A673 (cell line): ENCODE measurements at regions not wholly inside any gene's neighbourhood (a gene's known extent, or its start where the extent isn't known, plus 50 kb on each side); places are given as distances from the start of the nearest gene placed in this dataset.

ENCODE experiments used
- BruUV-seq: library from RNA; stranded (reverse); fragments of 400-500 nt; replicated peaks from 2 replicates; lab custom pipeline; 2021; lab: Mats Ljungman, UMichigan
- CTCF ChIA-PET: fragments of 300-600 bp; sonication (Branson Sonifier 250); formaldehyde crosslinking; loops from one replicate; lab custom pipeline; 2022; ENCODE audit warnings: antibody characterized with exemption; lab: Charles Lee
- POLR2A ChIA-PET: fragments of 300-600 bp; sonication (Branson Sonifier 250); formaldehyde crosslinking; loops from one replicate; lab custom pipeline; 2022; ENCODE audit warnings: antibody characterized with exemption; ENCODE audit not compliant: low non-redundant PET; lab: Charles Lee
- DNase-seq: peaks from one replicate; pipeline ENCODE4 v3.0.0-alpha.2; 2015; ENCODE audit warnings: low spot score
- H3K27ac ChIP-seq: fragments of 200-600 bp; sonication (generic); 2 replicates; pipeline ENCODE4 v1.5.1; 2016; ENCODE audit warnings: mixed run types, low read depth, mild to moderate bottlenecking, mixed read lengths, antibody characterized with exemption, low read length; ENCODE audit not compliant: poor library complexity, severe bottlenecking
- H3K27me3 ChIP-seq: fragments of 200-600 bp; sonication (generic); replicated peaks from 2 replicates; pipeline ENCODE4 v1.6.1; 2017; ENCODE audit warnings: mixed run types, low read depth, mild to moderate bottlenecking, mixed read lengths, antibody characterized with exemption, low read length; ENCODE audit not compliant: insufficient read depth, poor library complexity
- H3K36me3 ChIP-seq: fragments of 200-600 bp; sonication (generic); 2 replicates; pipeline ENCODE4 v1.6.1; 2016; ENCODE audit warnings: mixed run types, mild to moderate bottlenecking, mixed read lengths, antibody characterized with exemption, low read length; ENCODE audit not compliant: insufficient read depth, poor library complexity, severe bottlenecking
- H3K4me1 ChIP-seq: fragments of 200-600 bp; sonication (generic); 2 replicates; pipeline ENCODE4 v1.6.1; 2017; ENCODE audit warnings: mixed run types, mild to moderate bottlenecking, mixed read lengths, antibody characterized with exemption, low read length; ENCODE audit not compliant: insufficient read depth, poor library complexity, severe bottlenecking
- H3K4me3 ChIP-seq: fragments of 200-600 bp; sonication (generic); 2 replicates; pipeline ENCODE4 v1.5.1; 2016; ENCODE audit warnings: low read depth, mixed run types, mild to moderate bottlenecking, mixed read lengths, low read length; ENCODE audit not compliant: poor library complexity, severe bottlenecking
- H3K9me3 ChIP-seq: fragments of 200-600 bp; sonication (generic); 2 replicates; pipeline ENCODE4 v1.6.1; 2016; ENCODE audit warnings: mixed run types, low read depth, mild to moderate bottlenecking, mixed read lengths, antibody characterized with exemption, low read length; ENCODE audit not compliant: poor library complexity, severe bottlenecking
- EZH2 ChIP-seq: fragments of 200-600 bp; sonication (generic); IDR thresholded peaks from 2 replicates; pipeline ENCODE4 v1.6.1; 2017; ENCODE audit warnings: borderline replicate concordance, low read depth, mild to moderate bottlenecking, mixed read lengths, antibody characterized with exemption, low read length; ENCODE audit not compliant: poor library complexity, severe bottlenecking
- intact Hi-C: fragments of 100-400 bp; cut with micrococcal nuclease; formaldehyde crosslinking; loops from one replicate; pipeline ENCODE4 v1.10.0; 2022; ENCODE audit not compliant: unreplicated experiment
- TF ChIP-seq, protein P1 (sequence below): fragments of 300-800, 200-600 bp; sonication (generic); conservative IDR thresholded peaks from 2 replicates; pipeline ENCODE4 v1.5.1; 2017; ENCODE audit warnings: low read depth, mild to moderate bottlenecking, antibody characterized with exemption, low read length, moderate library complexity, mixed read lengths

DNA sequence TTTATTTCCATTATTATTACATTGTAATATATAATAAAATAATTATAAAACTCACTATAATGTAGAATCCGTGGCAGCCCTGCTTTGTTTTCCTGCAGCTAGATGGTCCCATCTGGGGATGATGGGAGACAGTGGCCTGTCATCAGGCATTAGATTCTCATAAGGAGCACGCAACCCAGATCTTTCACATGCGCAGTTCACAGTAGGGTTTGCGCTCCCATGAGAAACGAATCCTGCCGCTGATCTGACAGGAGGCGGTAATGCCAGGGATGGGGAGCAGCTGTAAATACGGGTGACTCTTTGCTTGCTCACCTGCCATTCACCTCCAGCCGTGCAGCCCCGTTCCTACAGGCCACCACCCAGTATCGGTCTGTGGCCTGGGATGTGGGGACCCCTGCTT lies 1879.3 kb upstream of the WWC1 start:
- ChIA-PET POLR2A (no interaction called here), CTCF (no interaction called here)
- H3K36me3 ChIP-seq = no peaks in the 10 kb centered on the region
- H3K27ac ChIP-seq = no peak overlapping the region
- intact Hi-C loops = no loop called here
- H3K9me3 ChIP-seq = no peaks in the 10 kb centered on the region
- BruUV-seq = no TSS peak
- no peaks in the 10 kb centered on the region for H3K4me1 ChIP-seq
- TF ChIP-seq, protein P1, sequence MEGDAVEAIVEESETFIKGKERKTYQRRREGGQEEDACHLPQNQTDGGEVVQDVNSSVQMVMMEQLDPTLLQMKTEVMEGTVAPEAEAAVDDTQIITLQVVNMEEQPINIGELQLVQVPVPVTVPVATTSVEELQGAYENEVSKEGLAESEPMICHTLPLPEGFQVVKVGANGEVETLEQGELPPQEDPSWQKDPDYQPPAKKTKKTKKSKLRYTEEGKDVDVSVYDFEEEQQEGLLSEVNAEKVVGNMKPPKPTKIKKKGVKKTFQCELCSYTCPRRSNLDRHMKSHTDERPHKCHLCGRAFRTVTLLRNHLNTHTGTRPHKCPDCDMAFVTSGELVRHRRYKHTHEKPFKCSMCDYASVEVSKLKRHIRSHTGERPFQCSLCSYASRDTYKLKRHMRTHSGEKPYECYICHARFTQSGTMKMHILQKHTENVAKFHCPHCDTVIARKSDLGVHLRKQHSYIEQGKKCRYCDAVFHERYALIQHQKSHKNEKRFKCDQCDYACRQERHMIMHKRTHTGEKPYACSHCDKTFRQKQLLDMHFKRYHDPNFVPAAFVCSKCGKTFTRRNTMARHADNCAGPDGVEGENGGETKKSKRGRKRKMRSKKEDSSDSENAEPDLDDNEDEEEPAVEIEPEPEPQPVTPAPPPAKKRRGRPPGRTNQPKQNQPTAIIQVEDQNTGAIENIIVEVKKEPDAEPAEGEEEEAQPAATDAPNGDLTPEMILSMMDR = no peak
- TF ChIP-seq EZH2 = no peak
- H3K27me3 ChIP-seq = no peaks in the 10 kb centered on the region
- no peak for DNase-seq
- no peak overlapping the region for H3K4me3 ChIP-seq

GRCh38 chr5:166427211-166427610 lies 1864.2 kb upstream of the WWC1 start:
- Histone ChIP-seq H3K36me3 (no peaks in the 10 kb centered on the region), H3K27me3 (peaks cover 5% of the 10 kb centered on the region), H3K4me1 (no peaks in the 10 kb centered on the region), H3K27ac (no peak overlapping the region), H3K4me3 (no peak overlapping the region), H3K9me3 (no peaks in the 10 kb centered on the region)
- POLR2A ChIA-PET = no interaction called here
- intact Hi-C loops = no loop called here
- CTCF ChIA-PET = no interaction called here
- no TSS peak for BruUV-seq
- TF ChIP-seq, protein P1 = no peak
- no peak for TF ChIP-seq EZH2
- DNase-seq = no peak

- no TSS peak for BruUV-seq
- ChIA-PET CTCF (no interaction called here), POLR2A (no interaction called here)
- Histone ChIP-seq H3K27me3 (peaks cover 5% of the 10 kb centered on the region), H3K36me3 (no peaks in the 10 kb centered on the region), H3K9me3 (no peaks in the 10 kb centered on the region), H3K4me1 (no peaks in the 10 kb centered on the region), H3K27ac (no peak overlapping the region), H3K4me3 (no peak overlapping the region)
- no peak for DNase-seq
- TF ChIP-seq, protein P1 = no peak
- TF ChIP-seq EZH2 = no peak
- intact Hi-C loops = no loop called here
These were observed 1863.1 kb upstream of the WWC1 start for GRCh38 chr5:166428264-166428803.
